PC-3 (cell line): ENCODE measurements at regions not wholly inside any gene's neighbourhood (a gene's known extent, or its start where the extent isn't known, plus 50 kb on each side); places are given as distances from the start of the nearest gene placed in this dataset.

Experiments
- EZH2 ChIP-seq: fragments of 300-600 bp; sonication (generic); IDR thresholded peaks from one replicate; pipeline ENCODE4 v1.6.1; 2017; ENCODE audit warnings: antibody characterized with exemption, mild to moderate bottlenecking, low read length; ENCODE audit not compliant: unreplicated experiment
- EZH2phosphoT487 ChIP-seq: fragments of 300-600 bp; sonication (generic); IDR thresholded peaks from 2 replicates; pipeline ENCODE4 v1.6.1; 2018; ENCODE audit warnings: mild to moderate bottlenecking, antibody characterized with exemption, low read length, borderline replicate concordance
- TF ChIP-seq, protein P1 (sequence below): fragments of 300-600 bp; sonication (generic); conservative IDR thresholded peaks from 2 replicates; pipeline ENCODE4 v1.5.1; 2017; ENCODE audit warnings: antibody characterized with exemption, low read depth, mild to moderate bottlenecking, low read length

DNA sequence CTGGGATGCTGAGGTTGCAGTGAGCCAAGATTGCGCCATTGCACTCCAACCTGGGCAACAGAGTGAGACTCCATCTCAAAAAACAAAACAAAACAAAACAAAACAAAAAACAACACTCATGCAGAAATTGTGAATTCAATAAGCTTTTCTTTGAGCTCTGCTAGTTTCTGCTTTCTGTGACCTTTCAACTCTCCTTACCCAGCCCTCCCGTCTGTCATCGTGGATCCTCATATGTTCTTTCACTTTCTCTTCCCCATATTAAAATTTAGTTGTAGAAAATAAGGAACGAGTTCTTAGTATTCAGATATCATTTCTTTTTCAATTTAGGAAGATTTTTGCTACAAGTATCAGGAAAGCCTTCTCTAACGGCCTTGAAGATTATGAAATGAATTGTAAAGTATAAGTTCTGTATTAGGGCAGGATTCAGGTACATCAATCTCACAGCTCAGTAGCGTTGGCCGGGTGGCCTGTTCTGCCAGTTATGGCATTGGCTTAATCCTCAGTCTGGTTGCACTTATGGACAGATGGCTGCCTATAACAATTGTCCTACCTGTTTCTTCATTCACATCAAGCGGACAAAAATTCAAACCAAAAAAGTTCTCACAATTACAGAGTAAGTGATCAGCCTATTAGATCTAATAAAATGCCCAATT is 1167.0 kb downstream of the SORCS3 start:
- TF ChIP-seq, protein P1, sequence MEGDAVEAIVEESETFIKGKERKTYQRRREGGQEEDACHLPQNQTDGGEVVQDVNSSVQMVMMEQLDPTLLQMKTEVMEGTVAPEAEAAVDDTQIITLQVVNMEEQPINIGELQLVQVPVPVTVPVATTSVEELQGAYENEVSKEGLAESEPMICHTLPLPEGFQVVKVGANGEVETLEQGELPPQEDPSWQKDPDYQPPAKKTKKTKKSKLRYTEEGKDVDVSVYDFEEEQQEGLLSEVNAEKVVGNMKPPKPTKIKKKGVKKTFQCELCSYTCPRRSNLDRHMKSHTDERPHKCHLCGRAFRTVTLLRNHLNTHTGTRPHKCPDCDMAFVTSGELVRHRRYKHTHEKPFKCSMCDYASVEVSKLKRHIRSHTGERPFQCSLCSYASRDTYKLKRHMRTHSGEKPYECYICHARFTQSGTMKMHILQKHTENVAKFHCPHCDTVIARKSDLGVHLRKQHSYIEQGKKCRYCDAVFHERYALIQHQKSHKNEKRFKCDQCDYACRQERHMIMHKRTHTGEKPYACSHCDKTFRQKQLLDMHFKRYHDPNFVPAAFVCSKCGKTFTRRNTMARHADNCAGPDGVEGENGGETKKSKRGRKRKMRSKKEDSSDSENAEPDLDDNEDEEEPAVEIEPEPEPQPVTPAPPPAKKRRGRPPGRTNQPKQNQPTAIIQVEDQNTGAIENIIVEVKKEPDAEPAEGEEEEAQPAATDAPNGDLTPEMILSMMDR: no peak
- TF ChIP-seq EZH2phosphoT487: no peak
- no peak for TF ChIP-seq EZH2
